PC-9 (cell line): ENCODE measurements at regions not wholly inside any gene's neighbourhood (a gene's known extent, or its start where the extent isn't known, plus 50 kb on each side); places are given as distances from the start of the nearest gene placed in this dataset.

Experiments
- BruUV-seq: library from RNA; stranded (reverse); fragments of 400-500 nt; replicated peaks from 2 replicates; lab custom pipeline; 2021; lab: Mats Ljungman, UMichigan
- CTCF ChIA-PET: fragments of 300-600 bp; sonication (Branson Sonifier 250); formaldehyde crosslinking; loops from one replicate; lab custom pipeline; 2022; ENCODE audit warnings: antibody characterized with exemption; lab: Charles Lee
- POLR2A ChIA-PET: fragments of 300-600 bp; sonication (Branson Sonifier 250); formaldehyde crosslinking; loops from one replicate; lab custom pipeline; 2022; ENCODE audit warnings: antibody characterized with exemption; ENCODE audit not compliant: unreplicated experiment; lab: Charles Lee
- DNase-seq, 2 experiments: peaks; one replicate each; pipeline versions ENCODE4 v3.0.0 to v3.0.0-alpha.2; 2015 to 2022; ENCODE audit warnings: mixed read lengths in 1 of 2
- H2AFZ ChIP-seq: fragments of 200-600 bp; sonication (generic); 2 replicates; pipeline ENCODE4 v1.8.1; 2017; ENCODE audit warnings: antibody characterized with exemption
- H3F3A ChIP-seq: fragments of 200-600 bp; sonication (generic); 2 replicates; pipeline ENCODE4 v1.8.1; 2017; ENCODE audit warnings: antibody characterized with exemption, mild to moderate bottlenecking, low read depth; ENCODE audit not compliant: insufficient read depth
- H3K27ac ChIP-seq: fragments of 200-600 bp; sonication (generic); 2 replicates; pipeline ENCODE4 v1.6.1; 2016; ENCODE audit warnings: mixed run types
- H3K27me3 ChIP-seq: fragments of 200-600 bp; sonication (generic); 2 replicates; pipeline ENCODE4 v1.6.1; 2016; ENCODE audit warnings: low read depth, mixed run types; ENCODE audit not compliant: insufficient read depth
- H3K36me3 ChIP-seq: fragments of 200-600 bp; sonication (generic); 2 replicates; pipeline ENCODE4 v1.6.1; 2016; ENCODE audit warnings: low read depth, mixed run types
- H3K4me1 ChIP-seq: fragments of 200-600 bp; sonication (generic); replicated peaks from 2 replicates; pipeline ENCODE4 v1.6.1; 2016; ENCODE audit warnings: mixed run types; ENCODE audit not compliant: insufficient read depth
- H3K4me2 ChIP-seq: fragments of 200-600 bp; sonication (generic); 2 replicates; pipeline ENCODE4 v1.6.1; 2017; ENCODE audit warnings: mixed run types
- H3K4me3 ChIP-seq: fragments of 200-600 bp; sonication (generic); 2 replicates; pipeline ENCODE4 v1.6.1; 2016; ENCODE audit warnings: mixed run types
- H3K79me2 ChIP-seq: fragments of 200-600 bp; sonication (generic); 2 replicates; pipeline ENCODE4 v1.6.1; 2017; ENCODE audit warnings: low read depth, mixed run types
- H3K9me2 ChIP-seq: fragments of 200-600 bp; sonication (generic); 2 replicates; pipeline ENCODE4 v1.8.1; 2017; ENCODE audit warnings: mild to moderate bottlenecking; ENCODE audit not compliant: insufficient read depth
- H3K9me3 ChIP-seq: fragments of 200-600 bp; sonication (generic); 2 replicates; pipeline ENCODE4 v1.8.1; 2016; ENCODE audit warnings: low read depth; ENCODE audit not compliant: insufficient read depth
- H4K20me1 ChIP-seq: fragments of 200-600 bp; sonication (generic); 2 replicates; pipeline ENCODE4 v1.8.1; 2017; ENCODE audit not compliant: insufficient read depth
- EZH2 ChIP-seq: fragments of 200-600 bp; sonication (generic); IDR thresholded peaks from 2 replicates; pipeline ENCODE4 v1.8.0; 2017; ENCODE audit warnings: antibody characterized with exemption, low read depth
- intact Hi-C: fragments of 100-400 bp; cut with micrococcal nuclease; formaldehyde crosslinking; loops from one replicate; pipeline ENCODE4 v1.10.0; 2022; ENCODE audit not compliant: unreplicated experiment
- TF ChIP-seq, protein P1 (sequence below): fragments of 200-600 bp; sonication (generic); conservative IDR thresholded peaks from 2 replicates; pipeline ENCODE4 v1.6.1; 2017; ENCODE audit warnings: mixed run types, antibody characterized with exemption, mild to moderate bottlenecking, moderate library complexity

GRCh38 chr3:193960487-193961274 lies 175.3 kb upstream of the HES1 start:
- TF ChIP-seq, protein P1, sequence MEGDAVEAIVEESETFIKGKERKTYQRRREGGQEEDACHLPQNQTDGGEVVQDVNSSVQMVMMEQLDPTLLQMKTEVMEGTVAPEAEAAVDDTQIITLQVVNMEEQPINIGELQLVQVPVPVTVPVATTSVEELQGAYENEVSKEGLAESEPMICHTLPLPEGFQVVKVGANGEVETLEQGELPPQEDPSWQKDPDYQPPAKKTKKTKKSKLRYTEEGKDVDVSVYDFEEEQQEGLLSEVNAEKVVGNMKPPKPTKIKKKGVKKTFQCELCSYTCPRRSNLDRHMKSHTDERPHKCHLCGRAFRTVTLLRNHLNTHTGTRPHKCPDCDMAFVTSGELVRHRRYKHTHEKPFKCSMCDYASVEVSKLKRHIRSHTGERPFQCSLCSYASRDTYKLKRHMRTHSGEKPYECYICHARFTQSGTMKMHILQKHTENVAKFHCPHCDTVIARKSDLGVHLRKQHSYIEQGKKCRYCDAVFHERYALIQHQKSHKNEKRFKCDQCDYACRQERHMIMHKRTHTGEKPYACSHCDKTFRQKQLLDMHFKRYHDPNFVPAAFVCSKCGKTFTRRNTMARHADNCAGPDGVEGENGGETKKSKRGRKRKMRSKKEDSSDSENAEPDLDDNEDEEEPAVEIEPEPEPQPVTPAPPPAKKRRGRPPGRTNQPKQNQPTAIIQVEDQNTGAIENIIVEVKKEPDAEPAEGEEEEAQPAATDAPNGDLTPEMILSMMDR = no peak
- no peak for TF ChIP-seq EZH2
- Histone ChIP-seq H4K20me1 (no peaks in the 10 kb centered on the region), H3K79me2 (no peaks in the 10 kb centered on the region), H3K4me1 (no peaks in the 10 kb centered on the region), H3K9me2 (no peaks in the 10 kb centered on the region), H3K27me3 (no peaks in the 10 kb centered on the region), H3K36me3 (no peaks in the 10 kb centered on the region), H3K9me3 (no peaks in the 10 kb centered on the region), H2AFZ (no peak overlapping the region), H3F3A (no peaks in the 10 kb centered on the region), H3K27ac (no peak overlapping the region), H3K4me3 (no peak overlapping the region), H3K4me2 (no peak overlapping the region)
- ChIA-PET POLR2A (no interaction called here), CTCF (no interaction called here)
- no peak for DNase-seq
- no TSS peak for BruUV-seq
- intact Hi-C loops = no loop called here

DNA sequence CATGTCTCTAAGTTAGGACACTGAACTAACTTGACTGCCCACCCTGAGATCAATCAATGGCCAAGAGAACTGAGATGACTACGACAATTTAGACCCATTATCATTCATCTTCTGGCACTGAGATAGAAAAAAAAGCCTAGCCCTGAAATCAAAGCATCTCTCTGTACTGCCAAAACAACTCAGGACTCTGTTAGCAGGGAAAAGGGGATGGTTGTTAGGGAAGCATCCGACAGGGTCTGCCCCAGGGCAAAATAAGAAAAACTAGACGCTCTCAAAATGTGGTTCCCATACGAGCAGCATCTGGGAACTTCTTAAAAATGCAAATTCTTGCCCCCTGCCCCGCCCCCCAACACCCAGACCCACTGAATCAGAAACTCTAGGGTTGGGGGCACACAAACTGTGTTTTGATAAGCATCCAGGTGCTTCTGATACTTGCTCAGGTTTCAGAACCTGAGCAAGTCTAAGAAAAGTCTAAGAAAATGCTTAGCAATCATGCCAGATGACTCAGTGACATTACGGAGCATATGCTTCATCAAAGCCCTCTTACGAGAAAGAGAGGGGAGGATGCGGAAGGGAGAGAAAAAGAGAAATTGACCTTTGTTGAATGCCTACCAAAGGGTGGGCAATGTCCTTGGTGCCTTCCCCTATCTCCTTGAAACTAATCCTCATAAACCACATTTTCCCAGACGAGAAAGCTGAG lies 172.8 kb upstream of the HES1 start:
- Histone ChIP-seq H3K4me2 (no peak overlapping the region), H4K20me1 (no peaks in the 10 kb centered on the region), H3K36me3 (no peaks in the 10 kb centered on the region), H3K27ac (no peak overlapping the region), H3K9me2 (no peaks in the 10 kb centered on the region), H3F3A (no peaks in the 10 kb centered on the region), H2AFZ (no peak overlapping the region), H3K27me3 (no peaks in the 10 kb centered on the region), H3K9me3 (no peaks in the 10 kb centered on the region), H3K79me2 (no peaks in the 10 kb centered on the region), H3K4me1 (no peaks in the 10 kb centered on the region), H3K4me3 (no peak overlapping the region)
- no TSS peak for BruUV-seq
- intact Hi-C loops = no loop called here
- DNase-seq = no peak
- ChIA-PET CTCF (no interaction called here), POLR2A (no interaction called here)
- TF ChIP-seq, protein P1 = no peak
- no peak for TF ChIP-seq EZH2

DNA sequence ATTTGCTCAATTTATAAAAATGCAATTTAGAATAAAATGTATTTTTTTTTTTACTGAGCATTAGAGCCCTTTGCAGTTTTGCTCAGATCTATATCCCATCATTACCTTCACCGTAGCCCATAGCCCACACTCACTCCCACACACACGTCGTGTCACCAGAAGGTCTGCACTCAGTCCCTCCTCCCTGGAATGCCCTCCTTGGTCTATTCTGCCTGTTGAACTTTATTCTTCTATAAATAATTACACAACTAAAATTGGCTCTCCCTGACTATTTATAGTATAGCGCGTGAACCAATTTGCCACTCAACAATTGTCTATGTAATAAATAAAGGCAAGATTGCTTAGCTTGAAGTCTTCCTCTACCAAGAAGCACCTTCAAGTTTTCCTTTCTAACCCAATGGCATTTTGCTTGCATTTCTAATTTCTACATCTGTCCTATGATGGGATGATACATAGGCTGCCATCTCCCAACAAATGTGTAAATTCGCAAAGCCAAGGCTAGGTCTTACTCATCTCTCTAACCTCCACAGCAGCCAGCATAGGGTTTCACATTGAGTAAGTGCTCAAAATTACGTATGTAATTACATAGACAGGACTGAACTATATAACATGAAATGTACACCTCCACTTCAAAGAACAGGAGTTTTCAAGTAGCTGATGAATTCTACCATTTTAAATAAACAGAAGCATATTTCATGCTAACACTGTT lies 172.0 kb upstream of the HES1 start:
- H3K4me1 ChIP-seq = no peaks in the 10 kb centered on the region
- no peaks in the 10 kb centered on the region for H3K9me3 ChIP-seq
- intact Hi-C loops = no loop called here
- no peak overlapping the region for H2AFZ ChIP-seq
- H3K79me2 ChIP-seq = no peaks in the 10 kb centered on the region
- no peaks in the 10 kb centered on the region for H3K9me2 ChIP-seq
- no peaks in the 10 kb centered on the region for H4K20me1 ChIP-seq
- no peak overlapping the region for H3K4me3 ChIP-seq
- no peak overlapping the region for H3K4me2 ChIP-seq
- no peak overlapping the region for H3K27ac ChIP-seq
- no peaks in the 10 kb centered on the region for H3K36me3 ChIP-seq
- no peaks in the 10 kb centered on the region for H3K27me3 ChIP-seq
- no TSS peak for BruUV-seq
- no peak for DNase-seq
- CTCF ChIA-PET = no interaction called here
- H3F3A ChIP-seq = no peaks in the 10 kb centered on the region
- POLR2A ChIA-PET = interaction anchor here (0.6 kb wide), 1 partner anchor 160 kb away, joined by 3 read pairs; no protein-coding TSS in a partner anchor
- TF ChIP-seq, protein P1 = no peak
- no peak for TF ChIP-seq EZH2
